Mammary epithelial cell (primary cell): ENCODE measurements at regions not wholly inside any gene's neighbourhood (a gene's known extent, or its start where the extent isn't known, plus 50 kb on each side); places are given as distances from the start of the nearest gene placed in this dataset.

ENCODE experiments used
- CTCF ChIP-seq, 2 donors: IDR thresholded peaks in 1 of 2; conservative IDR thresholded peaks in 1 of 2; 2 replicates each; pipeline ENCODE4 v1.5.1; 2011 to 2012; ENCODE audit warnings: inconsistent platforms in 2 of 2, low read length in 2 of 2, mild to moderate bottlenecking in 2 of 2, control low read depth in 1 of 2, low read depth in 1 of 2; ENCODE audit not compliant: insufficient read depth in 1 of 2; ENCODE audit errors: extremely low read depth in 1 of 2
- EZH2 ChIP-seq: IDR thresholded peaks from 2 replicates; pipeline ENCODE4 v1.6.1; 2012; ENCODE audit warnings: low read length, inconsistent platforms, borderline replicate concordance

- TF ChIP-seq CTCF (conservative IDR thresholded peaks at IDR 0.05 in 1 of 2, IDR thresholded peaks at IDR 0.05 in 1 of 2; ENCODE audit: extremely low read depth in 1 of 2, insufficient read depth in 1 of 2, low read depth in 1 of 2, low read length in 2 of 2) = no peak
- TF ChIP-seq EZH2 = no peak
These were observed 191.3 kb upstream of the PCDH9 start for GRCh38 chr13:67421475-67421874.
